ENCODE measurements at regions not wholly inside any gene's neighbourhood (a gene's known extent, or its start where the extent isn't known, plus 50 kb on each side); places are given as distances from the start of the nearest gene placed in this dataset.

DNA sequence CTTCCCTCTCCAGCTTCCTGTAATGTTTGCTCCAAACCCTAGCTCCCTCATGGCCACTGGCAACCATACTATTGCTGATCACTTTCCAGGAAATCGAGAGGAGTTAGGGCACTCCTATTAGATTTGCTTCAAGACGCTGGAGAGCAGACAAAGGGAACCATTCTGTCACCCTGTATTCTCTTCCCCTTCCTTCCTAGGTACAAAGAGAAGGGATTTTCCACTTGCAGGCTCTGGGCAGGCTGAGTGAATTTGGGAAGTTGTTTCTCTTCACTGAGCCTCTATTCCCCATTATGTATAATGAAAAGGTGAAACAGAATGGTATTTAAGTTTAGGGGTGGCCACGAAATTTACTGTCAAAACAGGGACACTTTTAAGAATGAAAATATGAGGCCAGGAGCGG is 99.4 kb upstream of the LPP start:
- TF ChIP-seq, protein P1, sequence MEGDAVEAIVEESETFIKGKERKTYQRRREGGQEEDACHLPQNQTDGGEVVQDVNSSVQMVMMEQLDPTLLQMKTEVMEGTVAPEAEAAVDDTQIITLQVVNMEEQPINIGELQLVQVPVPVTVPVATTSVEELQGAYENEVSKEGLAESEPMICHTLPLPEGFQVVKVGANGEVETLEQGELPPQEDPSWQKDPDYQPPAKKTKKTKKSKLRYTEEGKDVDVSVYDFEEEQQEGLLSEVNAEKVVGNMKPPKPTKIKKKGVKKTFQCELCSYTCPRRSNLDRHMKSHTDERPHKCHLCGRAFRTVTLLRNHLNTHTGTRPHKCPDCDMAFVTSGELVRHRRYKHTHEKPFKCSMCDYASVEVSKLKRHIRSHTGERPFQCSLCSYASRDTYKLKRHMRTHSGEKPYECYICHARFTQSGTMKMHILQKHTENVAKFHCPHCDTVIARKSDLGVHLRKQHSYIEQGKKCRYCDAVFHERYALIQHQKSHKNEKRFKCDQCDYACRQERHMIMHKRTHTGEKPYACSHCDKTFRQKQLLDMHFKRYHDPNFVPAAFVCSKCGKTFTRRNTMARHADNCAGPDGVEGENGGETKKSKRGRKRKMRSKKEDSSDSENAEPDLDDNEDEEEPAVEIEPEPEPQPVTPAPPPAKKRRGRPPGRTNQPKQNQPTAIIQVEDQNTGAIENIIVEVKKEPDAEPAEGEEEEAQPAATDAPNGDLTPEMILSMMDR (IDR thresholded peaks at IDR 0.05; ENCODE audit: control extremely low read depth, extremely low read depth): no peak
- Histone ChIP-seq H3K9ac (ENCODE audit: insufficient read depth in 1 of 2, low read length in 2 of 2) (no peak overlapping the region), H3K27me3 (ENCODE audit: control insufficient read depth in 3 of 3, insufficient read depth in 3 of 3, low read length in 2 of 3) (no peaks in the 10 kb centered on the region), H3K36me3 (ENCODE audit: control insufficient read depth in 4 of 4, insufficient read depth in 4 of 4, low read length in 4 of 4) (no peaks in the 10 kb centered on the region), H3K4me3 (no peak overlapping the region), H3K9me3 (ENCODE audit: control insufficient read depth in 4 of 4, insufficient read depth in 3 of 4, low read length in 3 of 4) (no peaks in the 10 kb centered on the region), H3K4me1 (ENCODE audit: control insufficient read depth in 5 of 5, insufficient read depth in 5 of 5, low read length in 5 of 5) (peaks cover 0 to 25% (median 8%) of the 10 kb centered on the region in 5 donors), H3K27ac (ENCODE audit: low read depth in 1 of 2, low read length in 1 of 2) (no peak overlapping the region)
- no peak for DNase-seq
- no peak for ATAC-seq (ENCODE audit: insufficient read depth, low FRiP score)
- 91 to 94% methylated on average over 4 of the region's 4 CpGs for WGBS, 2 donors

DNA sequence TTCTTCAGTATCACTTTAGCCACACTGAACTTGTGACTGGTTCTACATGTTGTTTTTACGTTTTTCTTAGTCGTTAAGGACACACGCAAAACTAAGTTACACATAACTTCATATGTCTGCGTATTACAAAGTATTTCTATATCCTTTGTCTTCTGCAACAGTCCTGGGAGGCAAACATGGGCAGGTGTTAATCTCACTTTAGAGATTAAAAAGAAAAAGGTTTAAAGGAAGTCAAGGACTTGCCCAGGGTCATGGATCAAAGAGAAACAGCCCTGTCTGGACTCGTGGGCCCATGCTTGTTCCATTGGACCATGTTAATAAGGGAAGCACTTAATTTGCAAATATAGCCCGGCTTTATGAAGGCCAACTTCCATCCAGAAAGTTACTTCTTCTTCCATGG is 98.6 kb upstream of the LPP start:
- 88 to 89% methylated on average over 6 of the region's 6 CpGs for WGBS, 2 donors
- H3K4me1 ChIP-seq (ENCODE audit: control insufficient read depth in 5 of 5, insufficient read depth in 5 of 5, low read length in 5 of 5): peaks cover 1 to 25% (median 8%) of the 10 kb centered on the region in 5 donors
- H3K9me3 ChIP-seq (ENCODE audit: control insufficient read depth in 4 of 4, insufficient read depth in 3 of 4, low read length in 3 of 4): no peaks in the 10 kb centered on the region
- H3K36me3 ChIP-seq (ENCODE audit: control insufficient read depth in 4 of 4, insufficient read depth in 4 of 4, low read length in 4 of 4): no peaks in the 10 kb centered on the region
- H3K4me3 ChIP-seq: no peak overlapping the region
- TF ChIP-seq, protein P1 (IDR thresholded peaks at IDR 0.05; ENCODE audit: control extremely low read depth, extremely low read depth): no peak
- no peak overlapping the region for H3K9ac ChIP-seq (ENCODE audit: insufficient read depth in 1 of 2, low read length in 2 of 2)
- DNase-seq (no peak), ATAC-seq (ENCODE audit: insufficient read depth, low FRiP score) (no peak)
- no peak overlapping the region for H3K27ac ChIP-seq (ENCODE audit: low read depth in 1 of 2, low read length in 1 of 2)
- H3K27me3 ChIP-seq (ENCODE audit: control insufficient read depth in 3 of 3, insufficient read depth in 3 of 3, low read length in 2 of 3): no peaks in the 10 kb centered on the region

DNA sequence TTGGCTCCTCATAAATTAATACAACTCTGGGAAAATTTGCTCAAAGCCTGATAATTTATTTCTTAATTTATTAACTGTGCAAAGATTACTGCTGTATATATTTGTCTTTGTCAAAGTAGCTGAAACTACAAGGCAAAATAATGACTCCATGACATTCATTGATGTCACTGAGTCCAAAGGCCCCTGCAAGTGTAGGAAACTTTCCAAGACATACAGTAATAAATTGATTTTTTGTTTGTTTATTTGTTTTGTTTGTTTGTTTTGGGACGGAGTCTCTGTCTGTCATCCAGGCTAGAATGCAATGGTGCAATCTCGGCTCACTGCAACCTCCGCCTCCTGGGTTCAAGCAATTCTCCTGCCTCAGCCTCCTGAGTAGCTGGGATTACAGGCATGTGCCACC is 96.8 kb upstream of the LPP start:
- no peak overlapping the region for H3K9ac ChIP-seq (ENCODE audit: insufficient read depth in 1 of 2, low read length in 2 of 2)
- H3K27ac ChIP-seq (ENCODE audit: low read depth in 1 of 2, low read length in 1 of 2): no peak overlapping the region
- TF ChIP-seq, protein P1 (IDR thresholded peaks at IDR 0.05; ENCODE audit: control extremely low read depth, extremely low read depth): no peak
- DNase-seq (no peak), ATAC-seq (ENCODE audit: insufficient read depth, low FRiP score) (no peak)
- peaks cover 1 to 23% (median 8%) of the 10 kb centered on the region in 5 donors for H3K4me1 ChIP-seq (ENCODE audit: control insufficient read depth in 5 of 5, insufficient read depth in 5 of 5, low read length in 5 of 5)
- H3K36me3 ChIP-seq (ENCODE audit: control insufficient read depth in 4 of 4, insufficient read depth in 4 of 4, low read length in 4 of 4): no peaks in the 10 kb centered on the region
- no peaks in the 10 kb centered on the region for H3K27me3 ChIP-seq (ENCODE audit: control insufficient read depth in 3 of 3, insufficient read depth in 3 of 3, low read length in 2 of 3)
- H3K4me3 ChIP-seq: no peak overlapping the region
- H3K9me3 ChIP-seq (ENCODE audit: control insufficient read depth in 4 of 4, insufficient read depth in 3 of 4, low read length in 3 of 4): no peaks in the 10 kb centered on the region
- 86 to 91% methylated on average over 3 of the region's 3 CpGs for WGBS, 2 donors

DNA sequence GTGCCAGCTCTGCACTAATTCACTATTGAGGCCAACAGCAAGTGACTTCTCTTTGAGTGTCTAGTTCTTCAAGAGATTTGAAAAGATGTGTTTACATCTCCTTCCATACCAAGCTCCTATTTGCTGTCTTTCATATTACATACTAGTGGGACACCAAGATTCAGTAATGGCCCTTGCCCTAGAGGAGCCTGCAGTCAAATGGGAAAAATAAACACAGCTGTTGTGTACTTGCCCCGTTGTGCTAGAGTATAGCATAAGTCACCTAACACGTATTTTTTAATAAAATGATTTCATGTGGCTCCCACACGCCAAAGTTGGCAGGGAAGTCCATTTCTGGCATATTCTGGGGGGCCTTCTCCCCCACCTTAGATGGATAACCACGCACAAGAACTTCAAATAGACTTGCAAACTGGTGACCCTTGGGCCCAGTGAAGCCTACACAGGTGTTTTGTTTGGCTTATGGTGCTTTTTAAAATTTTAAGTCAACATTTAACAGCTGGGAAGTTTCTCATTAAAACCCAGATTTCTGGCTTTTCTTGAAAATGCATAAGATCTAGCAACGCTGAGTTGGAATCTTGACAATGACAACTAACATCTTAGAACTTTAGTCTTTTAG is 95.3 kb upstream of the LPP start:
- Histone ChIP-seq H3K9ac (ENCODE audit: insufficient read depth in 1 of 2, low read length in 2 of 2) (no peak overlapping the region), H3K4me1 (ENCODE audit: control insufficient read depth in 5 of 5, insufficient read depth in 5 of 5, low read length in 5 of 5) (peaks cover 0 to 11% (median 0%) of the 10 kb centered on the region in 5 donors), H3K4me3 (no peak overlapping the region), H3K27me3 (ENCODE audit: control insufficient read depth in 3 of 3, insufficient read depth in 3 of 3, low read length in 2 of 3) (no peaks in the 10 kb centered on the region), H3K36me3 (ENCODE audit: control insufficient read depth in 4 of 4, insufficient read depth in 4 of 4, low read length in 4 of 4) (no peaks in the 10 kb centered on the region), H3K27ac (ENCODE audit: low read depth in 1 of 2, low read length in 1 of 2) (no peak overlapping the region), H3K9me3 (ENCODE audit: control insufficient read depth in 4 of 4, insufficient read depth in 3 of 4, low read length in 3 of 4) (no peaks in the 10 kb centered on the region)
- WGBS, 2 donors: 78 to 87% methylated on average over 5 of the region's 5 CpGs
- TF ChIP-seq, protein P1 (IDR thresholded peaks at IDR 0.05; ENCODE audit: control extremely low read depth, extremely low read depth): no peak
- ATAC-seq (ENCODE audit: insufficient read depth, low FRiP score) (no peak), DNase-seq (peak in 2 of 3 donors; percentile 34 to 35)

All from lung (tissue), 11 donors.